ENCODE measurements at regions not wholly inside any gene's neighbourhood (a gene's known extent, or its start where the extent isn't known, plus 50 kb on each side); places are given as distances from the start of the nearest gene placed in this dataset.

GRCh38 chr2:188890755-188891154 lies 83.4 kb upstream of the COL3A1 start:
- no peaks in the 10 kb centered on the region for H3K4me1 Mint-ChIP-seq
- H3K27me3 Mint-ChIP-seq (ENCODE audit: low read depth), result no peaks in the 10 kb centered on the region; the same call in 1 of the 2 replicates
- TF ChIP-seq HMGXB4 (CRISPR knock-in tag; IDR thresholded peaks at IDR 0.05) (no peak), GABPB1 (CRISPR knock-in tag; IDR thresholded peaks at IDR 0.05) (no peak), ZNF416 (CRISPR knock-in tag; IDR thresholded peaks at IDR 0.05) (no peak), SOX15 (CRISPR knock-in tag; IDR thresholded peaks at IDR 0.05) (no peak), ZMAT4 (CRISPR knock-in tag; IDR thresholded peaks at IDR 0.05) (no peak), STAT6 (CRISPR knock-in tag; conservative IDR thresholded peaks at IDR 0.05; ENCODE audit: low read depth) (no peak), ZNF317 (CRISPR knock-in tag; IDR thresholded peaks at IDR 0.05; ENCODE audit: borderline replicate concordance, low read depth) (no peak)
- DNase-seq (ENCODE audit: low spot score) (no peak), ATAC-seq (no peak)
- no peak overlapping the region for H3K27ac Mint-ChIP-seq
- peaks cover 23% of the 10 kb centered on the region for H3K9me3 Mint-ChIP-seq
- no peak overlapping the region for H3K4me3 Mint-ChIP-seq
- ChIA-PET CTCF (no interaction called here), POLR2A (no interaction called here)
- peaks cover 2% of the 10 kb centered on the region; the same call in 1 of the 2 replicates for H3K36me3 Mint-ChIP-seq

GRCh38 chr2:188892636-188893035 lies 81.5 kb upstream of the COL3A1 start:
- Mint-ChIP-seq H3K27me3 (ENCODE audit: low read depth) (no peaks in the 10 kb centered on the region; the same call in 1 of the 2 replicates), H3K27ac (no peak overlapping the region), H3K4me1 (no peaks in the 10 kb centered on the region), H3K4me3 (no peak overlapping the region), H3K9me3 (peaks cover 23% of the 10 kb centered on the region), H3K36me3 (peaks cover 2% of the 10 kb centered on the region; the same call in 1 of the 2 replicates)
- TF ChIP-seq ESRRA (CRISPR knock-in tag; IDR thresholded peaks at IDR 0.05; ENCODE audit: borderline replicate concordance) (no peak), TCF7 (CRISPR knock-in tag; IDR thresholded peaks at IDR 0.05; ENCODE audit: low read depth) (no peak), FOXP4 (CRISPR knock-in tag; IDR thresholded peaks at IDR 0.05) (no peak), FOXJ3 (CRISPR knock-in tag; IDR thresholded peaks at IDR 0.05; ENCODE audit: borderline replicate concordance) (no peak), ZNF396 (CRISPR knock-in tag; IDR thresholded peaks at IDR 0.05; ENCODE audit: borderline replicate concordance) (no peak), ATF1 (CRISPR knock-in tag; IDR thresholded peaks at IDR 0.05) (no peak), ZNF219 (CRISPR knock-in tag; IDR thresholded peaks at IDR 0.05; ENCODE audit: borderline replicate concordance) (no peak), ARID4B (CRISPR knock-in tag; IDR thresholded peaks at IDR 0.05; ENCODE audit: borderline replicate concordance) (no peak), FOXK1 (CRISPR knock-in tag; IDR thresholded peaks at IDR 0.05) (no peak), CDX4 (CRISPR knock-in tag; IDR thresholded peaks at IDR 0.05; ENCODE audit: borderline replicate concordance) (no peak), IRF1 (CRISPR knock-in tag; IDR thresholded peaks at IDR 0.05) (no peak), ATF3 (CRISPR knock-in tag; conservative IDR thresholded peaks at IDR 0.05) (no peak), ZNF138 (CRISPR knock-in tag; conservative IDR thresholded peaks at IDR 0.05) (no peak), MAX (CRISPR knock-in tag; IDR thresholded peaks at IDR 0.05) (no peak)
- ChIA-PET POLR2A (no interaction called here), CTCF (no interaction called here)
- ATAC-seq, result no peak
- no peak for DNase-seq (ENCODE audit: low spot score)

All from WTC11 (cell line).